Embryonic facial prominence (tissue), 1 donor: ENCODE measurements at regions not wholly inside any gene's neighbourhood (a gene's known extent, or its start where the extent isn't known, plus 50 kb on each side); places are given as distances from the start of the nearest gene placed in this dataset.
"Not testable (repeated sequence)": the region's sequence is repeated elsewhere in the genome, so short reads cannot be mapped to it uniquely, and the experiment has no call there.

Experiments used
- DNase-seq: peaks from one replicate; pipeline ENCODE4 v3.0.0-alpha.2; 2016; ENCODE audit errors: extremely low spot score

- DNase-seq: no peak
Observed at GRCh38 chr1:187038784-187039183, 210.0 kb downstream of the PLA2G4A start.

DNA sequence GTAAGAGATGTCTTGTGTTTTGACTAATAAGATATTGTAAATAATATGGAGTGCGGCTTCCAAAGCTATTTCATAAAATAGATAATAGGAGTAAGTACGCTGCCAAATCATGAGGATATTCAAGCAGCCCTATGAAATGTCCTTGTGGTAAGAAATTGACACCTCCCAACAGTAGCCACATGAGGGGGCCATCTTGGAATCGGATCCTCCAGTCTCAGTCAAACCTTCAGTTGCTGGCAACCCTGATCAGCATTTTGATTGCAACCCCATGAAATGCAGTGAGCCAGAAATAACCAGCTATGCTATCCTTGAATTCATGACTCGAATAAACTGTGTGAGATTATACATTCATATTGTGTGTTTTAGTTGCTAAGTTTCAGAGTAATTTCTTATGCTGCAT is 212.4 kb downstream of the PLA2G4A start:
- no peak for DNase-seq

- DNase-seq: no peak
Observed at GRCh38 chr1:187042538-187042937, 213.8 kb downstream of the PLA2G4A start.

DNA sequence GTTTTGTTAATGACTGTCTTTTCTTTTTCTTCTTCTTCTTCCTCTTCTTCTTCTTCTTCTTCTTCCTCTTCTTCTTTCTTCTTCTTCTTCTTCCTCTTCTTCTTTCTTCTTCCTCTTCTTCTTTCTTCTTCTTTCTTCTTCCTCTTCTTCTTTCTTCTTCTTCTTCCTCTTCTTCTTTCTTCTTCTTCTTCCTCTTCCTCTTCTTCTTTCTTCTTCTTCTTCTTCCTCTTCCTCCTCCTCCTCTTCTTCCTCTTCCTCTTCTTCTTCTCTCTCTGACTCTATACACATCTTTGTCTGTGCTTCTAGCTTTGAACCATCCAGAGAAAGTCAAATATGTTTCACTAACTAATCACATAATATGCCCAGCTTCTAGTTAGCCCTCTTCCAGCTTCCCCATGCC is 214.7 kb downstream of the PLA2G4A start:
- not testable (repeated sequence) for DNase-seq

DNA sequence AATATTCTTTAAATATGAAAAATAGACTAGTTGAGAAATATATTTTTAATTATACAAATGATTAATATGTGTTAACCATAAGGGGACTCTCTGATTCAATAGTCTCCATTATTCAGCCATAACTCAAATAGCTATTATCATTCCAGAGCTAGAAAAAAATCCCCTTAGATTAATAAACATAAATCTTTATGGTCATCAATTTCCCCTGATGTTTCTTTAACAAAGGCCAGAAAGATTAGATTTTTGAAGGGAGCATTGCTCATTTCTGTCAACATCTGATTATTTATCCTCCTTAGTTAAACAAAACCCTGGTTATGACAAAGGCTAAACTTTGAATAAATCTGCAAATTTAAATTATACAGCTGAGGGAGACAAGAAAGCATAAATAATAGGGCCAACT is 215.7 kb downstream of the PLA2G4A start:
- no peak for DNase-seq

DNA sequence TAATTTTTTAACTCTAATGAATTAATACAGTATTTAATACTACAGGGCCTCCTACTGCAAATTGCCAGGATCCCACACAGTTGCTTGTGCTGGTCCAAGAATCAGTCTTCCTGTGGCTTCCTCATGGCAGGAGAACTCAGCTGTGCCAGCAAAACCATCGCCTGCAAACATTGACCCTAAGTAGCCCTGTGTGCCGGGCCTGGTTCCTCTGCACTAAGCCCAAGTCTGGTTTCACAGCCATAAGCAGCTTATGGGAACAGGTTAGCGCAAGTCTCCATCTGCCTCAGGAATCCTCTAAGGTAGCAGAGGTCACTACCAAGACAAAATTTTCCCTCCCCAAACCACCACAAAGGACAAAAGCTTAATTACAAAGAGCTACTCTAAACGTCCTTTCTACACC is 216.6 kb downstream of the PLA2G4A start:
- DNase-seq: no peak

- DNase-seq: no peak
Observed at GRCh38 chr1:187046293-187046692, 217.5 kb downstream of the PLA2G4A start.

GRCh38 chr1:187047298-187047697 is 218.5 kb downstream of the PLA2G4A start:
- DNase-seq: no peak

DNA sequence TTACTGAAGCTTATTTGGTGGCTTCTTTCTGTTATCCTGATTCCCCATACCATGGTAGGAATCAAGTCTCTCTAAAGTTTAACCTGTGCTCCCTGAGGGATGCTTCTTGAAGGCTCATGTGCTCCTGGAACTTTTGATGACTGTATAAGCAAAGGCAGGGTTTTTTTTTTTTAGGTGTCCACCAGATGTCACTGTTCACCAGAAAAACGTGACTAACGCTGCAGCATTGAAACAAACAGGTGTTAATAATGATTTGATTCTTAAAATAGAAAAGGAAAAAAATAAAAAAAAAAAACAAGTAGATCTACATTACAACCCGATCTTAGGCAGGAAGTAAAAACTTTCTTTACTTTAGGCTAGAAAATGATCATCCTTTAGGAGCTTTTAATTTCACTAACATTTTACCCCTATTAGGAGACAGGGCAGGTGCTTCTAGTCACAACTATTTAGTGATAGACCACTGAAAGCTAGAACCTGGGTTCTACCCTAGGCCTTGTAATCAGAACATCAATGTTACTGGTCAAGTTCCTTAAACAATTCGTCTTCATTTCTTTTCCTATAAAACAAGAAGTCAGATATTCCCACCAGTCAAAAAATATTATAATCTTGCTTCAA is 223.0 kb downstream of the PLA2G4A start:
- DNase-seq: no peak

DNA sequence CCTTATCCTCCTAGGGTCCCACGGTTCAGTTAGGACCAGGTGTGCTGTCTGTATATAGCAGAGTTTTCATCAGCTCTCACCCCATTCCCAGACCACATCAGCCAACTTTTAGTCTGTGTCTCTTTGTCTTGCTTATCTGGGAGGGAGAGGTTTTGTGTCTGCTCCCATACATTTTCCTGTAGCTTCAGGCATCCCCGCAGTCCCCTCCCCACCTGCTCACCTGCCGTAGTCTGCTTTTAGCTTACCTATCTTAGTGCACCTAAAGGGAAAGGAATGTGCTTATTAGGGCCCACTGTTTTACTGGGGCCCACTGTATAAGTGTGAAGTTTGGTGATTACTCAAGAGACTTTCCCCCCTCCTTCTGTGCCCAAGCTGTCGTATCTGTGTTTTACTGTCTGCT is 225.1 kb downstream of the PLA2G4A start:
- DNase-seq: no peak

GRCh38 chr1:187054862-187055757 is 226.4 kb downstream of the PLA2G4A start:
- DNase-seq: no peak

- DNase-seq: no peak
Observed at GRCh38 chr1:187063271-187063670, 234.5 kb downstream of the PLA2G4A start.

DNA sequence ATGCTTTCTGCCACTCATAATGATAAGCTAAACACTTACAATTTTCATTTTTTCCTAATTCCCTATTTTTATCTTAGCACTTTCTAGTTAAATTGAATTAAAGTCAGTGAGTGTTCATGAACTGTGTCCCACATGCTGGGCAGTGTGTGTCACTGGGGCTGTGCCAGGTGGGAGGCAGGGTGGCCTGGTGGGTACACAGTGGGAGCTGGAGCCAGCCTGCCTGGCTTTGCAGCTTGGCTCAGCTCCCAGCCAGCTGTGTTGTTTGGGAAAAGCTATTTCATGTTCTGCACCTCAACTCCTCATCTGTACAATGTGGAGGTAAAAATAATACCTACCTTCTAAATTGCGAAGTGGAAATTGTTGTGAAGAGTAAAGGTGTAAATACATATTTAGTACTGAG is 238.4 kb downstream of the PLA2G4A start:
- no peak for DNase-seq

DNA sequence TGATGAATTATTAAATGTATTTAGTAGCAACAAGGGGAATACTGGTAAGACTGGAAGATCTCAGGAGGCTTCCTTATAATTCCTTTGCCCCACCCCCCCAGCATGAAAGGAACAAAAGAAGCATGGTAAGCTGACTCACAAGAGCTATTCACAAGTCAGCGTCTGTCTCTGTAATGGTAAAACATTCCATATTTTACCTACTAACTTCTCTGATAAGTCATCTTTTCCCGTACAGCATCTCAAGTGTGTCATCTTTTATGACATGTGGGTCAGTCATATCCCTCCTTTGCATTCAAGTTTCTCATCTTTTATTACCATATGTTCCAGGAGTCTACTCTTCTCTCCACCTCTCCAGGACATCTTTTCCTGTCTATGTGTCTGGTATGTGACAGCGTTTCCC is 241.3 kb downstream of the PLA2G4A start:
- no peak for DNase-seq

GRCh38 chr1:187072262-187073034 is 243.7 kb downstream of the PLA2G4A start:
- not testable (repeated sequence) for DNase-seq

GRCh38 chr1:187073035-187073560 is 244.3 kb downstream of the PLA2G4A start:
- DNase-seq: not testable (repeated sequence)

DNA sequence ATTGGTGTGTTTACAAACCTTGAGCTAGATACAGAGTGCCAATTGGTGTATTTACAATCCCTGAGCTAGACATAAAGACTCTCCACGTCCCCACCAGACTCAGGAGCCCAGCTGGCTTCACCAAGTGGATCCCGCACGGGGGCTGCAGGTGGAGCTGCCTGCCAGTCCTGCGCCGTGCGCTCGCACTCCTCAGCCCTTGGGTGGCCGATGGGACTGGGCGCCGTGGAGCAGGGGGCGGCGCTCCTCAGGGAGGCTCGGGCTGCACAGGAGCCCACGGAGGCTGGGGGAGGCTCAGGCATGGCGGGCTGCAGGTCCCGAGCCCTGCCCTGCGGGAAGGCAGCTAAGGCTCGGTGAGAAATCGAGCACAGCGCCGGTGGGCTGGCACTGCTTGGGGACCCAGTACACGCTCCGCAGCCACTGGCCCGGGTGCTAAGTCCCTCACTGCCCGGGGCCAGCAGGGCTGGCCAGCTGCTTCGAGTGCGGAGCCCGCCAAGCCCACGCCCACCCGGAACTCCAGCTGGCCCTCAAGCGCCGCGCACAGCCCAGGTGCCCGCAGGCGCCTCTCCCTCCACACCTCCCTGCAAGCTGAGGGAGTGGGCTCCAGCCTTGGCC is 245.0 kb downstream of the PLA2G4A start:
- not testable (repeated sequence) for DNase-seq

DNA sequence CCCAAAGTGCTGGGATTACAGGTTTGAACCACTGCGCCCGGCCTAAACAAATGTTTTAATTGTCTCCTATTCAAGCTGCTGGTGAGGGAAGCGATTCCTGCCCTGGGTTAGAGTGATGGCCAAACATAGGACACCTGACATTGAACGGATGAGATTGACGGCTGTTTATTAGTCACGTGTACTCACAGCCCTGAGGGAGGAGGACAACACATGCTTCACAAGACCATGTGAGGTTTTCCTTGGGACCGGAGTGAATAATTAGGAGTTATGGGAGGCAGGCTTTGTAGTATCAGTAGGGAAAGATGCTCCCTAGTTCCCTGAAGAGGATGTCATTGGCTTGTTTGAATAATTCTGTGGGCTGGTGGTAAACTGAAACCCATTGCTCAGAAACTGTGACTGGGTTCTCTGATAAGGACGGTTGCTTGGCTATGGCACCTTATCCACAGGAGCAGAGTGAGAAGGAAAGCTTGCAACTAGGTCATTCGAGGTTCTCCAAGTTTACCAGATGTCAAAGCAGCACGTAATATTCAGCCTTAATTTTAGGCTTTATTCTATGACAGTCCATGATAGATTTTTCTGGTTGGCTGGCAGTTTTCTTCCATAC is 245.8 kb downstream of the PLA2G4A start:
- no peak for DNase-seq

- no peak for DNase-seq
Observed at GRCh38 chr1:187076922-187077321, 248.2 kb downstream of the PLA2G4A start.

DNA sequence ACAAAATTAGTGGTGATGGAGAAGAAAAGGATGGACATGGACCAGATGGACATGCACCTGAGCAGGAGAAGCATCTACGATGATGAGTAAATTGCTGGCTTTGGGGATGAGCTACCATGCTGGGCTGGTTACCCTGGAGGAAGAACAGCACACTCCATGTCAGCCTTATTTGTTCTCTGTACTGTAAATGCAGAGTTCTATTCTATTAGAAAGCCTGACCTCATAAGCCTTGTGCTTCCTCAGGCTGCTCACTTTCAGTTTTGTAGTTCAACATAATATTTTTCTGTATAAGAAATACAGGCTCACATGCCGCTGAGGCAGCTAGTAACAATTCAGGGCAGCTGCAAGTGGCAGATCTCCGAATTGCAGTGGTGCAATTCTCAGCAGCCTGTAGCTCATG is 249.6 kb downstream of the PLA2G4A start:
- DNase-seq: no peak

GRCh38 chr1:187078916-187079315 is 250.2 kb downstream of the PLA2G4A start:
- no peak for DNase-seq
